ENCODE measurements at regions not wholly inside any gene's neighbourhood (a gene's known extent, or its start where the extent isn't known, plus 50 kb on each side); places are given as distances from the start of the nearest gene placed in this dataset.

GRCh38 chr4:164012396-164013027 lies 518.0 kb downstream of the TMA16 start:
- TF ChIP-seq POLR2AphosphoS5 (IDR thresholded peaks at IDR 0.05) (no peak), CTCF (IDR thresholded peaks at IDR 0.05) (no peak), POLR2A (IDR thresholded peaks at IDR 0.05) (no peak)

Measured in breast epithelium (tissue), 3 donors.